NOMO-1 (cell line): ENCODE measurements at regions not wholly inside any gene's neighbourhood (a gene's known extent, or its start where the extent isn't known, plus 50 kb on each side); places are given as distances from the start of the nearest gene placed in this dataset.
"Not testable (repeated sequence)": the region's sequence is repeated elsewhere in the genome, so short reads cannot be mapped to it uniquely, and the experiment has no call there.

Experiments used
- DNase-seq, 2 experiments: peaks; one replicate each; lab custom pipeline; 2025; ENCODE audit not compliant: unreplicated experiment in 2 of 2; lab: John Stamatoyannopoulos, UW

- DNase-seq, result no peak
Measured at GRCh38 chr12:31215518-31216232, 110.3 kb downstream of the SINHCAF start.

- DNase-seq, result no peak
Measured at GRCh38 chr12:31216479-31216878, 109.5 kb downstream of the SINHCAF start.

GRCh38 chr12:31217356-31218130, 108.4 kb downstream of the SINHCAF start:
- DNase-seq, result no peak

GRCh38 chr12:31218203-31219025, 107.5 kb downstream of the SINHCAF start:
- DNase-seq, result no peak

- no peak for DNase-seq
Measured at GRCh38 chr12:31219521-31219920, 106.4 kb downstream of the SINHCAF start.

- no peak for DNase-seq
Measured at GRCh38 chr12:31220061-31220460, 105.9 kb downstream of the SINHCAF start.

GRCh38 chr12:31220633-31221550, 105.1 kb downstream of the SINHCAF start:
- DNase-seq, result no peak

- no peak for DNase-seq
Measured at GRCh38 chr12:31221551-31221945, 104.4 kb downstream of the SINHCAF start.

GRCh38 chr12:31222620-31223222, 103.2 kb downstream of the SINHCAF start:
- no peak for DNase-seq

GRCh38 chr12:31223640-31224039, 102.3 kb downstream of the SINHCAF start:
- not testable (repeated sequence) for DNase-seq

GRCh38 chr12:31224768-31225448, 101.0 kb downstream of the SINHCAF start:
- no peak for DNase-seq

GRCh38 chr12:31225656-31226535, 100.1 kb downstream of the SINHCAF start:
- no peak for DNase-seq

- no peak for DNase-seq
Measured at GRCh38 chr12:31226639-31227038, 99.3 kb downstream of the SINHCAF start.

- DNase-seq, result no peak
Measured at GRCh38 chr12:31227401-31227981, 98.5 kb downstream of the SINHCAF start.

GRCh38 chr12:31228811-31229792, 96.8 kb downstream of the SINHCAF start:
- DNase-seq, result no peak

- DNase-seq, result no peak
Measured at GRCh38 chr12:31230004-31230403, 95.9 kb downstream of the SINHCAF start.
